GM06990 (cell line): ENCODE measurements at regions not wholly inside any gene's neighbourhood (a gene's known extent, or its start where the extent isn't known, plus 50 kb on each side); places are given as distances from the start of the nearest gene placed in this dataset.

ENCODE experiments used
- DNase-seq: peaks from one replicate; pipeline ENCODE4 v3.0.0-alpha.2; 2011; ENCODE audit not compliant: insufficient read length; ENCODE audit errors: extremely low read depth
- H3K27me3 ChIP-seq: replicated peaks from 2 replicates; pipeline ENCODE4 v1.6.0; 2011; ENCODE audit warnings: low read length; ENCODE audit not compliant: control insufficient read depth, insufficient read depth
- H3K36me3 ChIP-seq: 2 replicates; pipeline ENCODE4 v1.5.1; 2011; ENCODE audit warnings: low read length; ENCODE audit not compliant: control insufficient read depth, insufficient read depth
- H3K4me3 ChIP-seq: replicated peaks from 2 replicates; pipeline ENCODE4 v1.5.1; 2011; ENCODE audit warnings: low read depth, mild to moderate bottlenecking, control low read depth, low read length
- CTCF ChIP-seq: IDR thresholded peaks from 2 replicates; pipeline ENCODE4 v1.5.1; 2011; ENCODE audit warnings: low read length, control low read depth, mild to moderate bottlenecking, inconsistent platforms; ENCODE audit not compliant: insufficient read depth, poor library complexity, severe bottlenecking

GRCh38 chr12:34357791-34358190 is 335.5 kb downstream of the ALG10 start:
- no peak for TF ChIP-seq CTCF
- no peak overlapping the region for H3K4me3 ChIP-seq
- no peaks in the 10 kb centered on the region for H3K36me3 ChIP-seq
- DNase-seq, result no peak
- no peaks in the 10 kb centered on the region for H3K27me3 ChIP-seq

GRCh38 chr12:34358198-34358597 is 335.9 kb downstream of the ALG10 start:
- DNase-seq, result no peak
- no peaks in the 10 kb centered on the region for H3K27me3 ChIP-seq
- TF ChIP-seq CTCF, result no peak

GRCh38 chr12:34361721-34362316 is 339.5 kb downstream of the ALG10 start:
- no peak for DNase-seq
- no peak for TF ChIP-seq CTCF

More at GRCh38 chr12:34358198-34358597, 335.9 kb downstream of the ALG10 start:
- no peak overlapping the region for H3K4me3 ChIP-seq
- no peaks in the 10 kb centered on the region for H3K36me3 ChIP-seq

GRCh38 chr12:34363050-34363673 is 340.9 kb downstream of the ALG10 start:
- Histone ChIP-seq H3K27me3 (no peaks in the 10 kb centered on the region), H3K36me3 (no peaks in the 10 kb centered on the region), H3K4me3 (no peak overlapping the region)
- no peak for TF ChIP-seq CTCF
- DNase-seq, result no peak

More at GRCh38 chr12:34361721-34362316, 339.5 kb downstream of the ALG10 start:
- H3K36me3 ChIP-seq, result no peaks in the 10 kb centered on the region
- no peaks in the 10 kb centered on the region for H3K27me3 ChIP-seq
- H3K4me3 ChIP-seq, result no peak overlapping the region

- H3K27me3 ChIP-seq, result no peaks in the 10 kb centered on the region
- TF ChIP-seq CTCF, result no peak
- no peak overlapping the region for H3K4me3 ChIP-seq
- DNase-seq, result no peak
- no peaks in the 10 kb centered on the region for H3K36me3 ChIP-seq
These were observed 345.8 kb downstream of the ALG10 start for GRCh38 chr12:34368079-34368478.
